ENCODE measurements at regions not wholly inside any gene's neighbourhood (a gene's known extent, or its start where the extent isn't known, plus 50 kb on each side); places are given as distances from the start of the nearest gene placed in this dataset.

- H3K36me3 ChIP-seq, result no peaks in the 10 kb centered on the region
- no peaks in the 10 kb centered on the region for H3K4me1 ChIP-seq
- H3K27me3 ChIP-seq, result peaks cover 0 to 34% (median 0%) of the 10 kb centered on the region in 3 donors
- H3K4me3 ChIP-seq, result no peak overlapping the region
- 49 to 65% (median 60%) methylated on average over 2 to 8 of the region's 8 CpGs for WGBS, 5 donors
- H3K9me3 ChIP-seq, result no peaks in the 10 kb centered on the region
- no peak for TF ChIP-seq CTCF (IDR thresholded peaks at IDR 0.05)
- no peak for TF ChIP-seq EP300 (IDR thresholded peaks at IDR 0.05)
- TF ChIP-seq POLR2AphosphoS5 (IDR thresholded peaks at IDR 0.05), result no peak
- no peak for TF ChIP-seq POLR2A (IDR thresholded peaks at IDR 0.05)
- intact Hi-C loops (cut with DNase I; ENCODE audit: low total_unique reads), result no loop called here
- DNase-seq, result no peak
- H3K27ac ChIP-seq, result no peak overlapping the region
Measured at GRCh38 chr22:49642741-49643140, 184.9 kb downstream of the BRD1 start.

GRCh38 chr22:49642331-49642730 lies 185.3 kb downstream of the BRD1 start:
- no peaks in the 10 kb centered on the region for H3K9me3 ChIP-seq
- no peaks in the 10 kb centered on the region for H3K36me3 ChIP-seq
- intact Hi-C loops (cut with DNase I; ENCODE audit: low total_unique reads), result no loop called here
- H3K27me3 ChIP-seq, result peaks cover 0 to 34% (median 0%) of the 10 kb centered on the region in 3 donors
- TF ChIP-seq EP300 (IDR thresholded peaks at IDR 0.05) (no peak), POLR2AphosphoS5 (IDR thresholded peaks at IDR 0.05) (no peak), CTCF (IDR thresholded peaks at IDR 0.05) (no peak), POLR2A (IDR thresholded peaks at IDR 0.05) (no peak)
- H3K27ac ChIP-seq, result no peak overlapping the region
- 59 to 72% (median 62%) methylated on average over 3 to 7 of the region's 7 CpGs for WGBS, 5 donors
- no peak for DNase-seq
- H3K4me1 ChIP-seq, result no peaks in the 10 kb centered on the region
- no peak overlapping the region for H3K4me3 ChIP-seq

GRCh38 chr22:49641770-49642313 lies 185.8 kb downstream of the BRD1 start:
- Histone ChIP-seq H3K27me3 (peaks cover 0 to 34% (median 0%) of the 10 kb centered on the region in 3 donors), H3K4me1 (no peaks in the 10 kb centered on the region), H3K4me3 (no peak overlapping the region), H3K9me3 (no peaks in the 10 kb centered on the region), H3K36me3 (no peaks in the 10 kb centered on the region), H3K27ac (no peak overlapping the region)
- TF ChIP-seq EP300 (IDR thresholded peaks at IDR 0.05) (no peak), POLR2A (IDR thresholded peaks at IDR 0.05) (no peak), POLR2AphosphoS5 (IDR thresholded peaks at IDR 0.05) (no peak), CTCF (IDR thresholded peaks at IDR 0.05) (no peak)
- 78 to 90% (median 82%) methylated on average over 4 to 12 of the region's 12 CpGs for WGBS, 5 donors
- no peak for DNase-seq
- intact Hi-C loops (cut with DNase I; ENCODE audit: low total_unique reads), result no loop called here

GRCh38 chr22:49640366-49641095 lies 187.1 kb downstream of the BRD1 start:
- H3K4me3 ChIP-seq, result no peak overlapping the region
- TF ChIP-seq POLR2A (IDR thresholded peaks at IDR 0.05) (no peak), EP300 (IDR thresholded peaks at IDR 0.05) (no peak), CTCF (IDR thresholded peaks at IDR 0.05) (no peak), POLR2AphosphoS5 (IDR thresholded peaks at IDR 0.05) (no peak)
- H3K27ac ChIP-seq, result no peak overlapping the region
- intact Hi-C loops (cut with DNase I; ENCODE audit: low total_unique reads), result no loop called here
- no peaks in the 10 kb centered on the region for H3K36me3 ChIP-seq
- WGBS, 5 donors, result 81 to 93% (median 86%) methylated on average over 13 to 26 of the region's 26 CpGs
- H3K9me3 ChIP-seq, result no peaks in the 10 kb centered on the region
- DNase-seq, result no peak
- peaks cover 0 to 44% (median 0%) of the 10 kb centered on the region in 3 donors for H3K27me3 ChIP-seq
- H3K4me1 ChIP-seq, result no peaks in the 10 kb centered on the region
